H9 (cell line): ENCODE measurements at regions not wholly inside any gene's neighbourhood (a gene's known extent, or its start where the extent isn't known, plus 50 kb on each side); places are given as distances from the start of the nearest gene placed in this dataset.

Experiments
- DNase-seq: peaks from one replicate; pipeline ENCODE4 v3.0.0-alpha.2; 2017
- H2AFZ ChIP-seq: one replicate; pipeline ENCODE4 v1.6.1; 2013; ENCODE audit warnings: mild to moderate bottlenecking, low read length, control low read depth, moderate library complexity
- H2AK5ac ChIP-seq: 2 replicates; pipeline ENCODE4 v1.6.1; 2013; ENCODE audit warnings: low read length, control low read depth, mixed read lengths; ENCODE audit not compliant: insufficient read length
- H2BK120ac ChIP-seq: one replicate; pipeline ENCODE4 v1.6.1; 2013; ENCODE audit warnings: low read depth, mild to moderate bottlenecking, low read length, control low read depth, inconsistent platforms; ENCODE audit not compliant: poor library complexity, severe bottlenecking
- H2BK12ac ChIP-seq: 2 replicates; pipeline ENCODE4 v1.6.1; 2013; ENCODE audit warnings: low read length, control low read depth, mixed read lengths, low read depth; ENCODE audit not compliant: insufficient read length
- H2BK15ac ChIP-seq: 2 replicates; pipeline ENCODE4 v1.6.1; 2013; ENCODE audit warnings: low read depth, low read length, control low read depth
- H2BK20ac ChIP-seq: one replicate; pipeline ENCODE4 v1.6.1; 2013; ENCODE audit warnings: low read depth, mild to moderate bottlenecking, low read length, control low read depth, inconsistent platforms; ENCODE audit not compliant: poor library complexity, severe bottlenecking
- H2BK5ac ChIP-seq: 2 replicates; pipeline ENCODE4 v1.6.1; 2013; ENCODE audit warnings: low read length, control low read depth, mixed read lengths; ENCODE audit not compliant: insufficient read length
- H3K14ac ChIP-seq: 2 replicates; pipeline ENCODE4 v1.6.1; 2013; ENCODE audit warnings: low read length, control low read depth; ENCODE audit not compliant: insufficient read depth
- H3K18ac ChIP-seq: 2 replicates; pipeline ENCODE4 v1.6.1; 2013; ENCODE audit warnings: low read depth, mild to moderate bottlenecking, mixed read lengths, low read length, control low read depth; ENCODE audit not compliant: insufficient read length
- H3K23ac ChIP-seq: 2 replicates; pipeline ENCODE4 v1.6.1; 2013; ENCODE audit warnings: low read length, control low read depth, mixed read lengths, low read depth; ENCODE audit not compliant: insufficient read length
- H3K23me2 ChIP-seq: 2 replicates; pipeline ENCODE4 v1.6.1; 2013; ENCODE audit warnings: low read depth, mild to moderate bottlenecking, mixed read lengths, low read length, control low read depth; ENCODE audit not compliant: insufficient read length, poor library complexity, severe bottlenecking
- H3K27ac ChIP-seq: 2 replicates; pipeline ENCODE4 v1.5.1; 2013; ENCODE audit warnings: low read length, control low read depth, mixed read lengths, low read depth; ENCODE audit not compliant: insufficient read length
- H3K27me3 ChIP-seq: 2 replicates; pipeline ENCODE4 v1.6.1; 2013; ENCODE audit warnings: low read length, control low read depth, inconsistent platforms; ENCODE audit not compliant: insufficient read depth
- H3K4ac ChIP-seq: 2 replicates; pipeline ENCODE4 v1.6.1; 2013; ENCODE audit warnings: low read depth, mild to moderate bottlenecking, control low read depth, inconsistent platforms, low read length, moderate library complexity
- H3K4me1 ChIP-seq: 2 replicates; pipeline ENCODE4 v1.6.1; 2013; ENCODE audit warnings: low read length, control low read depth, inconsistent platforms; ENCODE audit not compliant: insufficient read depth
- H3K4me2 ChIP-seq: 2 replicates; pipeline ENCODE4 v1.6.1; 2013; ENCODE audit warnings: low read length, control low read depth, mixed read lengths; ENCODE audit not compliant: insufficient read length, insufficient read depth
- H3K56ac ChIP-seq: 2 replicates; pipeline ENCODE4 v1.6.1; 2013; ENCODE audit warnings: low read depth, mild to moderate bottlenecking, mixed read lengths, low read length, control low read depth; ENCODE audit not compliant: insufficient read length
- H3K79me1 ChIP-seq: 2 replicates; pipeline ENCODE4 v1.6.1; 2013; ENCODE audit warnings: low read depth, mild to moderate bottlenecking, moderate library complexity, low read length, control low read depth, inconsistent platforms; ENCODE audit not compliant: insufficient read depth, poor library complexity, severe bottlenecking
- H3K79me2 ChIP-seq: 2 replicates; pipeline ENCODE4 v1.6.1; 2013; ENCODE audit warnings: low read length, control low read depth, inconsistent platforms; ENCODE audit not compliant: insufficient read depth
- H3K9ac ChIP-seq: 2 replicates; pipeline ENCODE4 v1.6.1; 2013; ENCODE audit warnings: low read length, control low read depth, mixed read lengths; ENCODE audit not compliant: insufficient read length; ENCODE audit errors: extremely low read depth
- H3K9me3 ChIP-seq: one replicate; pipeline ENCODE4 v1.6.1; 2013; ENCODE audit warnings: low read depth, low read length, inconsistent platforms; ENCODE audit not compliant: control insufficient read depth
- H3T11ph ChIP-seq: one replicate; pipeline ENCODE4 v1.6.1; 2013; ENCODE audit warnings: mild to moderate bottlenecking, low read length, control low read depth, inconsistent platforms
- H4K20me1 ChIP-seq: one replicate; pipeline ENCODE4 v1.6.1; 2013; ENCODE audit not compliant: control insufficient read depth, insufficient read length, insufficient read depth
- H4K5ac ChIP-seq: 2 replicates; pipeline ENCODE4 v1.6.1; 2013; ENCODE audit warnings: low read depth, mild to moderate bottlenecking, mixed read lengths, low read length, control low read depth; ENCODE audit not compliant: insufficient read length
- H4K8ac ChIP-seq: replicated peaks from 2 replicates; pipeline ENCODE4 v1.6.1; 2013; ENCODE audit warnings: low read length, control low read depth, mixed read lengths, low read depth; ENCODE audit not compliant: insufficient read length
- H4K91ac ChIP-seq: 2 replicates; pipeline ENCODE4 v1.6.1; 2013; ENCODE audit warnings: low read depth, mild to moderate bottlenecking, moderate library complexity, mixed read lengths, low read length, control low read depth; ENCODE audit not compliant: insufficient read length
- H3K27ac Mint-ChIP-seq, 3 experiments: 2 replicates in 2 of 3; 3 replicates in 1 of 3; pipeline ENCODE4 v1.8.0; 2020 to 2021; ENCODE audit warnings: mixed read lengths in 3 of 3, mild to moderate bottlenecking in 1 of 3, moderate library complexity in 1 of 3
- H3K27me3 Mint-ChIP-seq: 2 replicates; pipeline ENCODE4 v1.8.0; 2021; ENCODE audit warnings: low read depth, mild to moderate bottlenecking, moderate library complexity, mixed read lengths
- H3K36me3 Mint-ChIP-seq, 3 experiments: 2 replicates in 2 of 3; 3 replicates in 1 of 3; pipeline ENCODE4 v1.8.0; 2020 to 2021; ENCODE audit warnings: low read depth in 3 of 3, mixed read lengths in 3 of 3; ENCODE audit not compliant: insufficient read depth in 1 of 3
- H3K4me1 Mint-ChIP-seq, 2 experiments: 2 replicates each; pipeline ENCODE4 v1.8.0; 2020; ENCODE audit warnings: mixed read lengths in 2 of 2
- H3K4me3 Mint-ChIP-seq, 2 experiments: 2 replicates in 1 of 2; 3 replicates in 1 of 2; pipeline ENCODE4 v1.8.0; 2020 to 2021; ENCODE audit warnings: mild to moderate bottlenecking in 2 of 2, mixed read lengths in 2 of 2, moderate library complexity in 1 of 2
- H3K9me3 Mint-ChIP-seq, 2 experiments: 2 replicates in 1 of 2; 3 replicates in 1 of 2; pipeline ENCODE4 v1.8.0; 2020; ENCODE audit warnings: mild to moderate bottlenecking in 2 of 2, mixed read lengths in 2 of 2, moderate library complexity in 1 of 2
- CTCF ChIP-seq: fragments of 200-600 bp; sonication (generic); conservative IDR thresholded peaks from 3 replicates; pipeline ENCODE4 v1.8.0; 2021; ENCODE audit warnings: antibody characterized with exemption, mild to moderate bottlenecking
- WGBS: extraction: QIAGEN DNeasy Blood & Tissue Kit; methylation state at CpG from one replicate; pipeline ENCODE4 v1.1.7; 2013; ENCODE audit warnings: missing lambda C conversion rate, low lambda C conversion rate, mixed read lengths; ENCODE audit not compliant: insufficient read length; ENCODE audit errors: extremely low coverage; 5-methylcytosine and 5-hydroxymethylcytosine counted together

- no peak overlapping the region for H3K56ac ChIP-seq
- no peak for DNase-seq
- H2AK5ac ChIP-seq = no peak overlapping the region
- no peak overlapping the region for H3T11ph ChIP-seq
- no peak overlapping the region for H2BK120ac ChIP-seq
- H3K27ac ChIP-seq = no peak overlapping the region
- no peak overlapping the region for H2AFZ ChIP-seq
- no peaks in the 10 kb centered on the region for H3K27me3 ChIP-seq
- no peaks in the 10 kb centered on the region for H3K79me1 ChIP-seq
- no peaks in the 10 kb centered on the region for H3K23me2 ChIP-seq
- Mint-ChIP-seq H3K36me3 (no peaks in the 10 kb centered on the region), H3K27ac (no peak overlapping the region), H3K4me3 (no peak overlapping the region), H3K4me1 (peaks cover 11 to 16% of the 10 kb centered on the region in 2 experiments), H3K27me3 (no peaks in the 10 kb centered on the region), H3K9me3 (no peaks in the 10 kb centered on the region; a peak in 1 of 5 replicates)
- no peak overlapping the region for H2BK12ac ChIP-seq
- H2BK20ac ChIP-seq = no peak overlapping the region
- H3K14ac ChIP-seq = no peak overlapping the region
- no peak overlapping the region for H3K4ac ChIP-seq
- no peak overlapping the region for H4K91ac ChIP-seq
- no peak overlapping the region for H3K9ac ChIP-seq
- no peaks in the 10 kb centered on the region for H4K20me1 ChIP-seq
- no peak overlapping the region for H2BK5ac ChIP-seq
- H3K9me3 ChIP-seq = no peaks in the 10 kb centered on the region
- H3K79me2 ChIP-seq = no peaks in the 10 kb centered on the region
- H3K23ac ChIP-seq = no peak overlapping the region
- no peak for TF ChIP-seq CTCF
- H2BK15ac ChIP-seq = no peak overlapping the region
- H4K5ac ChIP-seq = no peak overlapping the region
- no peak overlapping the region for H4K8ac ChIP-seq
- H3K4me2 ChIP-seq = no peak overlapping the region
- H3K4me1 ChIP-seq = peaks cover 3% of the 10 kb centered on the region
- no CpG with 5 or more reads among the region's 11 CpGs for WGBS
- H3K18ac ChIP-seq = no peak overlapping the region
Measured at GRCh38 chr18:78090584-78090983, 840.9 kb downstream of the GALR1 start.
